ENCODE measurements at regions not wholly inside any gene's neighbourhood (a gene's known extent, or its start where the extent isn't known, plus 50 kb on each side); places are given as distances from the start of the nearest gene placed in this dataset.

- no peaks in the 10 kb centered on the region for H3K4me1 ChIP-seq (ENCODE audit: control insufficient read depth, insufficient read depth, low read length, poor library complexity, severe bottlenecking)
- no peaks in the 10 kb centered on the region for H3K9me3 ChIP-seq (ENCODE audit: control insufficient read depth, low read length)
- DNase-seq = no peak
- no peaks in the 10 kb centered on the region for H3K27me3 ChIP-seq (replicated peaks; ENCODE audit: control insufficient read depth, insufficient read depth, low read length, poor library complexity, severe bottlenecking)
- no peak overlapping the region for H3K4me3 ChIP-seq (ENCODE audit: insufficient read depth, low read depth, low read length, poor library complexity, severe bottlenecking)
- H3K36me3 ChIP-seq (ENCODE audit: control insufficient read depth, insufficient read depth, low read length) = no peaks in the 10 kb centered on the region
- H3K27ac ChIP-seq (ENCODE audit: insufficient read depth, low read length, poor library complexity, severe bottlenecking) = no peak overlapping the region
Measured at GRCh38 chr7:127486654-127487053, 94.1 kb upstream of the ZNF800 start.

GRCh38 chr7:127485482-127485881 is 93.0 kb upstream of the ZNF800 start:
- no peaks in the 10 kb centered on the region for H3K9me3 ChIP-seq (ENCODE audit: control insufficient read depth, low read length)
- H3K4me1 ChIP-seq (ENCODE audit: control insufficient read depth, insufficient read depth, low read length, poor library complexity, severe bottlenecking) = no peaks in the 10 kb centered on the region
- H3K36me3 ChIP-seq (ENCODE audit: control insufficient read depth, insufficient read depth, low read length) = no peaks in the 10 kb centered on the region
- H3K4me3 ChIP-seq (ENCODE audit: insufficient read depth, low read depth, low read length, poor library complexity, severe bottlenecking) = no peak overlapping the region
- no peak for DNase-seq
- H3K27ac ChIP-seq (ENCODE audit: insufficient read depth, low read length, poor library complexity, severe bottlenecking) = no peak overlapping the region
- H3K27me3 ChIP-seq (replicated peaks; ENCODE audit: control insufficient read depth, insufficient read depth, low read length, poor library complexity, severe bottlenecking) = no peaks in the 10 kb centered on the region

DNA sequence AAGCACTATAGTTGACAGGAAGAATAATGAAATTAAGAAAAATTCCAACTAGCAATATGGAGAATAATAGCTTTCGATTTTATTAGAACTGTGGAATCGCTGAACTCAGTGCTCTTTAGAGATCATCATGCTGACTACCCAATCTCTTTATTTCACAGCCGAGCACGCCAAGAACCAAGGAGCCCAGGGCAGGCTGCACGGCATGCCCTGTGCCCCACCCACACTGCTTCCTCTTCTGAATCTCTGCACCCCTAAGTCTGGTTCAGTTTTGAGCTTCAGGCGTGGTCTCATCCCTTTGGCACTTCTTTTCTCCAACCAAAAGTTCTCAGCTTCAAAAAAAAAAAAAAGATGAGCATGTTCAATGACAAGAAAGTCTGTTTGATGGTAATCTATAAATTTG is 92.4 kb upstream of the ZNF800 start:
- Histone ChIP-seq H3K4me3 (ENCODE audit: insufficient read depth, low read depth, low read length, poor library complexity, severe bottlenecking) (no peak overlapping the region), H3K36me3 (ENCODE audit: control insufficient read depth, insufficient read depth, low read length) (no peaks in the 10 kb centered on the region), H3K27me3 (replicated peaks; ENCODE audit: control insufficient read depth, insufficient read depth, low read length, poor library complexity, severe bottlenecking) (no peaks in the 10 kb centered on the region), H3K9me3 (ENCODE audit: control insufficient read depth, low read length) (no peaks in the 10 kb centered on the region), H3K4me1 (ENCODE audit: control insufficient read depth, insufficient read depth, low read length, poor library complexity, severe bottlenecking) (no peaks in the 10 kb centered on the region), H3K27ac (ENCODE audit: insufficient read depth, low read length, poor library complexity, severe bottlenecking) (no peak overlapping the region)
- no peak for DNase-seq

- H3K9me3 ChIP-seq (ENCODE audit: control insufficient read depth, low read length) = no peaks in the 10 kb centered on the region
- H3K36me3 ChIP-seq (ENCODE audit: control insufficient read depth, insufficient read depth, low read length) = no peaks in the 10 kb centered on the region
- no peak for DNase-seq
- H3K4me1 ChIP-seq (ENCODE audit: control insufficient read depth, insufficient read depth, low read length, poor library complexity, severe bottlenecking) = no peaks in the 10 kb centered on the region
- no peaks in the 10 kb centered on the region for H3K27me3 ChIP-seq (replicated peaks; ENCODE audit: control insufficient read depth, insufficient read depth, low read length, poor library complexity, severe bottlenecking)
- H3K4me3 ChIP-seq (ENCODE audit: insufficient read depth, low read depth, low read length, poor library complexity, severe bottlenecking) = no peak overlapping the region
- no peak overlapping the region for H3K27ac ChIP-seq (ENCODE audit: insufficient read depth, low read length, poor library complexity, severe bottlenecking)
Measured at GRCh38 chr7:127478461-127478860, 86.0 kb upstream of the ZNF800 start.

GRCh38 chr7:127478024-127478355 is 85.5 kb upstream of the ZNF800 start:
- H3K4me1 ChIP-seq (ENCODE audit: control insufficient read depth, insufficient read depth, low read length, poor library complexity, severe bottlenecking) = no peaks in the 10 kb centered on the region
- no peak for DNase-seq
- H3K4me3 ChIP-seq (ENCODE audit: insufficient read depth, low read depth, low read length, poor library complexity, severe bottlenecking) = no peak overlapping the region
- no peaks in the 10 kb centered on the region for H3K27me3 ChIP-seq (replicated peaks; ENCODE audit: control insufficient read depth, insufficient read depth, low read length, poor library complexity, severe bottlenecking)
- H3K27ac ChIP-seq (ENCODE audit: insufficient read depth, low read length, poor library complexity, severe bottlenecking) = no peak overlapping the region
- no peaks in the 10 kb centered on the region for H3K9me3 ChIP-seq (ENCODE audit: control insufficient read depth, low read length)
- H3K36me3 ChIP-seq (ENCODE audit: control insufficient read depth, insufficient read depth, low read length) = no peaks in the 10 kb centered on the region

GRCh38 chr7:127477295-127478023 is 85.0 kb upstream of the ZNF800 start:
- no peaks in the 10 kb centered on the region for H3K4me1 ChIP-seq (ENCODE audit: control insufficient read depth, insufficient read depth, low read length, poor library complexity, severe bottlenecking)
- DNase-seq = no peak
- H3K4me3 ChIP-seq (ENCODE audit: insufficient read depth, low read depth, low read length, poor library complexity, severe bottlenecking) = no peak overlapping the region
- H3K27ac ChIP-seq (ENCODE audit: insufficient read depth, low read length, poor library complexity, severe bottlenecking) = no peak overlapping the region
- H3K27me3 ChIP-seq (replicated peaks; ENCODE audit: control insufficient read depth, insufficient read depth, low read length, poor library complexity, severe bottlenecking) = no peaks in the 10 kb centered on the region
- no peaks in the 10 kb centered on the region for H3K36me3 ChIP-seq (ENCODE audit: control insufficient read depth, insufficient read depth, low read length)
- no peaks in the 10 kb centered on the region for H3K9me3 ChIP-seq (ENCODE audit: control insufficient read depth, low read length)

GRCh38 chr7:127476618-127477017 is 84.1 kb upstream of the ZNF800 start:
- Histone ChIP-seq H3K36me3 (ENCODE audit: control insufficient read depth, insufficient read depth, low read length) (no peaks in the 10 kb centered on the region), H3K4me3 (ENCODE audit: insufficient read depth, low read depth, low read length, poor library complexity, severe bottlenecking) (no peak overlapping the region), H3K4me1 (ENCODE audit: control insufficient read depth, insufficient read depth, low read length, poor library complexity, severe bottlenecking) (no peaks in the 10 kb centered on the region), H3K9me3 (ENCODE audit: control insufficient read depth, low read length) (no peaks in the 10 kb centered on the region), H3K27me3 (replicated peaks; ENCODE audit: control insufficient read depth, insufficient read depth, low read length, poor library complexity, severe bottlenecking) (no peaks in the 10 kb centered on the region), H3K27ac (ENCODE audit: insufficient read depth, low read length, poor library complexity, severe bottlenecking) (no peak overlapping the region)
- no peak for DNase-seq

DNA sequence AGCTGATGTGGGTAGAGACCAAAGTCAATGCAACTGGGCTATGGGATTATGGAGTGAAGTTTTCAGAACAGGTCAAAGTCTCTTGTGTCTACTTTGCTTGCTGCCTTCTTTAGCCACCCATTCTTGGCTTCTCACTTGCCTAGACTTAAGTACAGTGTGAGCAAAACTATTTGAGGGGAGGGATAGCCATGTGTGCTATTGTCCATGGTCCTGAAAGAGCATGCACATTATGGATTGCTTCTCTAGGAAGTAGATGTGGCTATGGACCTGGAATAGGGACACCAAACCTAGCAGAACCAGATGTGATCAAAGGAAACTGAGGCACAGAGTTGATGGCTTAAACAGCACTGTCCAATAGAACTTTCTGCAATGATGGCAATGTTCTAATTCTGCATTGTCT is 81.9 kb upstream of the ZNF800 start:
- no peaks in the 10 kb centered on the region for H3K36me3 ChIP-seq (ENCODE audit: control insufficient read depth, insufficient read depth, low read length)
- no peak for DNase-seq

GRCh38 chr7:127473409-127473808 is 80.9 kb upstream of the ZNF800 start:
- DNase-seq = no peak
- Histone ChIP-seq H3K4me1 (ENCODE audit: control insufficient read depth, insufficient read depth, low read length, poor library complexity, severe bottlenecking) (no peaks in the 10 kb centered on the region), H3K9me3 (ENCODE audit: control insufficient read depth, low read length) (no peaks in the 10 kb centered on the region), H3K4me3 (ENCODE audit: insufficient read depth, low read depth, low read length, poor library complexity, severe bottlenecking) (no peak overlapping the region), H3K27me3 (replicated peaks; ENCODE audit: control insufficient read depth, insufficient read depth, low read length, poor library complexity, severe bottlenecking) (no peaks in the 10 kb centered on the region), H3K36me3 (ENCODE audit: control insufficient read depth, insufficient read depth, low read length) (no peaks in the 10 kb centered on the region), H3K27ac (ENCODE audit: insufficient read depth, low read length, poor library complexity, severe bottlenecking) (no peak overlapping the region)

More for the DNA sequence above, 81.9 kb upstream of the ZNF800 start:
- Histone ChIP-seq H3K9me3 (ENCODE audit: control insufficient read depth, low read length) (no peaks in the 10 kb centered on the region), H3K4me1 (ENCODE audit: control insufficient read depth, insufficient read depth, low read length, poor library complexity, severe bottlenecking) (no peaks in the 10 kb centered on the region), H3K27ac (ENCODE audit: insufficient read depth, low read length, poor library complexity, severe bottlenecking) (no peak overlapping the region), H3K27me3 (replicated peaks; ENCODE audit: control insufficient read depth, insufficient read depth, low read length, poor library complexity, severe bottlenecking) (no peaks in the 10 kb centered on the region), H3K4me3 (ENCODE audit: insufficient read depth, low read depth, low read length, poor library complexity, severe bottlenecking) (no peak overlapping the region)

DNA sequence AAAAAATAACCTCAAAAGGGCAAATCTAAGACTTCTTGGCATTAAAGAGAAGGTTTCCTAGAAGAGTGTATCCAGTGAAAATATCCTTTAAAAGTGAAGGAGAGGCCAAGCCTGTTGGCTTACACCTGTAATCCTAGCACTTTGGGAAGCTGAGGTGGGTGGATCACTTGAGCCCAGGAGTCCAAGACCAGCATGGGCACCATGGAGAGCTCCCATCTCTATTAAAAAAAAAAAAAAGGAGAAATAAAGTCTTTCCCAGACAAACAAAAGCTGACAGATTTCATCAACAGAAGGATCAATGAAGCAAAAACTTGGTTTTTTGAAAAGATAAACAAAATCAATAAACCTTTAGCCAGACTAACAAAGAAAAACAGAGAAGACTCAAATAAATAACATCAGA is 67.6 kb upstream of the ZNF800 start:
- no peak overlapping the region for H3K27ac ChIP-seq (ENCODE audit: insufficient read depth, low read length, poor library complexity, severe bottlenecking)
- no peaks in the 10 kb centered on the region for H3K9me3 ChIP-seq (ENCODE audit: control insufficient read depth, low read length)
- no peak overlapping the region for H3K4me3 ChIP-seq (ENCODE audit: insufficient read depth, low read depth, low read length, poor library complexity, severe bottlenecking)
- no peak for DNase-seq
- no peaks in the 10 kb centered on the region for H3K27me3 ChIP-seq (replicated peaks; ENCODE audit: control insufficient read depth, insufficient read depth, low read length, poor library complexity, severe bottlenecking)
- H3K36me3 ChIP-seq (ENCODE audit: control insufficient read depth, insufficient read depth, low read length) = no peaks in the 10 kb centered on the region
- no peaks in the 10 kb centered on the region for H3K4me1 ChIP-seq (ENCODE audit: control insufficient read depth, insufficient read depth, low read length, poor library complexity, severe bottlenecking)

All from effector memory CD4-positive, alpha-beta T cell (primary cell).